ENCODE measurements at regions not wholly inside any gene's neighbourhood (a gene's known extent, or its start where the extent isn't known, plus 50 kb on each side); places are given as distances from the start of the nearest gene placed in this dataset.
"Not testable (repeated sequence)": the region's sequence is repeated elsewhere in the genome, so short reads cannot be mapped to it uniquely, and the experiment has no call there.

DNA sequence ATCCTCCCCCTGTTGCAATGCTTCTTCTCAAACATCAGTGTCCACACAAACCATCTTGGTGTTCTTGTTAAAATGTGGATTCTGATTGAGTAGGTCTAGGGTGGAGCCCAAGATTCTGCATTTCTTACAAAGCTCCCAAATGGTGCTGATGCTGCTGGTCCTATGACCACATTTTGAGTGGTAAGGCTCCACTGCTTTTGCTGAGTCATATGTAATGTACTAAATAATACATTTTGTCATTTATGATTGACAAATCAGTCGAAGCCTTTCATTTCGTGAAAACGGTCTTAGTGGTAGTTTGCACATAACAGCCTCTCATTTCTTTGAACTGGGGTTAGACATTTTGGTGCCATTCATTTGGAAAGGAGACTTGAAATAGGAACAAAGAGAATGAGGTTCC, 286.3 kb upstream of the DPP6 start:
- H3K4me1 ChIP-seq, H3K27ac ChIP-seq, DNase-seq, H3K36me3 ChIP-seq, H3K27me3 ChIP-seq, H3K4me3 ChIP-seq, H3K9me3 ChIP-seq: not testable (repeated sequence)

- H3K36me3 ChIP-seq, H3K4me3 ChIP-seq, H3K9me3 ChIP-seq, H3K27me3 ChIP-seq, H3K4me1 ChIP-seq, DNase-seq, H3K27ac ChIP-seq: not testable (repeated sequence)
These were observed 285.3 kb upstream of the DPP6 start for GRCh38 chr7:153766926-153767325.

GRCh38 chr7:153772966-153773365, 279.2 kb upstream of the DPP6 start:
- DNase-seq, result no peak
- Histone ChIP-seq H3K36me3 (no peaks in the 10 kb centered on the region), H3K27me3 (no peaks in the 10 kb centered on the region), H3K27ac (no peak overlapping the region), H3K4me1 (no peaks in the 10 kb centered on the region), H3K4me3 (no peak overlapping the region), H3K9me3 (no peaks in the 10 kb centered on the region)
- TF ChIP-seq POLR2A (IDR thresholded peaks at IDR 0.05) (no peak), CTCF (IDR thresholded peaks at IDR 0.05) (no peak)

GRCh38 chr7:153776940-153777339, 275.3 kb upstream of the DPP6 start:
- not testable (repeated sequence) for H3K4me3 ChIP-seq, H3K27ac ChIP-seq, H3K9me3 ChIP-seq, H3K36me3 ChIP-seq, DNase-seq, H3K4me1 ChIP-seq, H3K27me3 ChIP-seq

GRCh38 chr7:153797363-153797762, 254.8 kb upstream of the DPP6 start:
- not testable (repeated sequence) for H3K27me3 ChIP-seq, DNase-seq, H3K9me3 ChIP-seq, H3K4me1 ChIP-seq, H3K4me3 ChIP-seq, H3K27ac ChIP-seq, H3K36me3 ChIP-seq

GRCh38 chr7:153808117-153808516, 244.1 kb upstream of the DPP6 start:
- DNase-seq, result no peak
- no peak for TF ChIP-seq CTCF (IDR thresholded peaks at IDR 0.05)
- no peak for TF ChIP-seq POLR2A (IDR thresholded peaks at IDR 0.05)
- no peaks in the 10 kb centered on the region for H3K4me1 ChIP-seq
- H3K9me3 ChIP-seq, result no peaks in the 10 kb centered on the region
- H3K27me3 ChIP-seq, result no peaks in the 10 kb centered on the region
- no peak overlapping the region for H3K4me3 ChIP-seq
- H3K27ac ChIP-seq, result no peak overlapping the region
- H3K36me3 ChIP-seq, result no peaks in the 10 kb centered on the region

- Histone ChIP-seq H3K4me3 (no peak overlapping the region), H3K9me3 (no peaks in the 10 kb centered on the region), H3K27me3 (no peaks in the 10 kb centered on the region), H3K4me1 (no peaks in the 10 kb centered on the region), H3K36me3 (no peaks in the 10 kb centered on the region), H3K27ac (no peak overlapping the region)
- TF ChIP-seq POLR2A (IDR thresholded peaks at IDR 0.05) (no peak), CTCF (IDR thresholded peaks at IDR 0.05) (no peak)
- DNase-seq, result no peak
These were observed 222.7 kb upstream of the DPP6 start for GRCh38 chr7:153829525-153829924.

GRCh38 chr7:153832160-153832559, 220.0 kb upstream of the DPP6 start:
- Histone ChIP-seq H3K27me3 (no peaks in the 10 kb centered on the region), H3K36me3 (no peaks in the 10 kb centered on the region), H3K4me1 (no peaks in the 10 kb centered on the region), H3K4me3 (no peak overlapping the region), H3K27ac (no peak overlapping the region), H3K9me3 (no peaks in the 10 kb centered on the region)
- no peak for TF ChIP-seq CTCF (IDR thresholded peaks at IDR 0.05)
- TF ChIP-seq POLR2A (IDR thresholded peaks at IDR 0.05), result no peak
- DNase-seq, result no peak

Measured in Peyer's patch (tissue), 4 donors.